MM.1S (cell line): ENCODE measurements at regions not wholly inside any gene's neighbourhood (a gene's known extent, or its start where the extent isn't known, plus 50 kb on each side); places are given as distances from the start of the nearest gene placed in this dataset.

Experiments used
- DNase-seq: peaks from one replicate; pipeline ENCODE4 v3.0.0-alpha.2; 2015
- H2AFZ ChIP-seq: fragments of 300-600 bp; sonication (generic); 2 replicates; pipeline ENCODE4 v1.6.0; 2016; ENCODE audit warnings: antibody characterized with exemption, low read length
- H3F3A ChIP-seq: fragments of 300-600 bp; sonication (generic); 2 replicates; pipeline ENCODE4 v1.6.1; 2016; ENCODE audit warnings: mild to moderate bottlenecking, antibody characterized with exemption, low read length, moderate library complexity, mixed read lengths; ENCODE audit not compliant: insufficient read depth
- H3K27ac ChIP-seq: fragments of 300-600 bp; sonication (generic); 2 replicates; pipeline ENCODE4 v1.5.1; 2016; ENCODE audit warnings: mild to moderate bottlenecking, low read length
- H3K27me3 ChIP-seq: fragments of 300-600 bp; sonication (generic); replicated peaks from 2 replicates; pipeline ENCODE4 v1.6.0; 2016; ENCODE audit warnings: low read length; ENCODE audit not compliant: insufficient read depth
- H3K36me3 ChIP-seq: fragments of 300-600 bp; sonication (generic); replicated peaks from 2 replicates; pipeline ENCODE4 v1.6.1; 2016; ENCODE audit warnings: mild to moderate bottlenecking, low read length, mixed read lengths; ENCODE audit not compliant: insufficient read depth
- H3K4me1 ChIP-seq: fragments of 300-600 bp; sonication (generic); 2 replicates; pipeline ENCODE4 v1.6.1; 2016; ENCODE audit warnings: low read length, mixed read lengths
- H3K4me2 ChIP-seq: fragments of 300-600 bp; sonication (generic); 2 replicates; pipeline ENCODE4 v1.6.0; 2016; ENCODE audit warnings: low read depth, low read length
- H3K4me3 ChIP-seq: fragments of 300-600 bp; sonication (generic); 2 replicates; pipeline ENCODE4 v1.5.1; 2016; ENCODE audit warnings: low read length, mixed read lengths
- H3K79me2 ChIP-seq: fragments of 300-600 bp; sonication (generic); 2 replicates; pipeline ENCODE4 v1.6.1; 2016; ENCODE audit warnings: mixed run types, low read length, mixed read lengths
- H3K9ac ChIP-seq: fragments of 300-600 bp; sonication (generic); 2 replicates; pipeline ENCODE4 v1.6.1; 2016; ENCODE audit warnings: low read length, mixed read lengths
- H3K9me2 ChIP-seq: fragments of 300-600 bp; sonication (generic); replicated peaks from 2 replicates; pipeline ENCODE4 v1.6.1; 2016; ENCODE audit warnings: mild to moderate bottlenecking, low read length, mixed read lengths; ENCODE audit not compliant: insufficient read depth
- H3K9me3 ChIP-seq: fragments of 300-600 bp; sonication (generic); replicated peaks from 2 replicates; pipeline ENCODE4 v1.6.1; 2016; ENCODE audit warnings: mild to moderate bottlenecking, low read length, mixed read lengths; ENCODE audit not compliant: insufficient read depth
- H4K20me1 ChIP-seq: fragments of 300-600 bp; sonication (generic); 2 replicates; pipeline ENCODE4 v1.6.1; 2016; ENCODE audit warnings: mild to moderate bottlenecking, low read length, moderate library complexity, mixed read lengths; ENCODE audit not compliant: insufficient read depth
- EZH2 ChIP-seq: fragments of 300-600 bp; sonication (generic); optimal IDR thresholded peaks from 2 replicates; pipeline ENCODE3; 2017; ENCODE audit warnings: low read depth, mild to moderate bottlenecking, antibody characterized with exemption, low read length, mixed read lengths
- EZH2phosphoT487 ChIP-seq: fragments of 300-600 bp; sonication (generic); IDR thresholded peaks from 2 replicates; pipeline ENCODE4 v1.6.1; 2018; ENCODE audit warnings: antibody characterized with exemption, low read length
- TF ChIP-seq, protein P1 (sequence below): fragments of 300-600 bp; sonication (generic); IDR thresholded peaks from 2 replicates; pipeline ENCODE4 v1.5.1; 2016; ENCODE audit warnings: antibody characterized with exemption, low read length, mixed read lengths

DNA sequence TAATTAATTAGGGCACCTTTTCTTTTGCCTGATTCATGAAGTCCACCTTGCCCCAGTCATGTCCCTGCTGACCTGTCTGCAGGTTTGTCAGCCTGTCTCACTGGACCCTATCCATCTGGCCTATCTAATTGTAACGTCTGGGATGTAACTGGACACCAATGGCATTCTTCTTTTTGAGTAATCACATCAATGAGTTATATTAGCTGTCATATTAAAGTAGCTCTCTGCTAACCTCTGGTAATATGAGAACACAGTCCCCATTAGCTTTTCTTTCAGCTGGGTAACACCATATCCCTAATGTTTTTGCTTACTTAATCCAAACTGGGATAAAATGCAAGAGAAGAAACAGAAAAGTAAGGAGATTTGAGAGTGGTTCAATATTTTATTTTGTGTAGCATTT lies 166.2 kb upstream of the VEPH1 start:
- no peaks in the 10 kb centered on the region for H3K27me3 ChIP-seq
- no peak for TF ChIP-seq EZH2phosphoT487
- no peaks in the 10 kb centered on the region for H3K79me2 ChIP-seq
- no peaks in the 10 kb centered on the region for H3K36me3 ChIP-seq
- H3K4me2 ChIP-seq = no peak overlapping the region
- no peak overlapping the region for H3K27ac ChIP-seq
- DNase-seq = no peak
- H3K4me3 ChIP-seq = no peak overlapping the region
- no peaks in the 10 kb centered on the region for H3F3A ChIP-seq
- H2AFZ ChIP-seq = no peak overlapping the region
- H3K4me1 ChIP-seq = no peaks in the 10 kb centered on the region
- no peaks in the 10 kb centered on the region for H4K20me1 ChIP-seq
- H3K9ac ChIP-seq = no peak overlapping the region
- H3K9me2 ChIP-seq = no peaks in the 10 kb centered on the region
- no peaks in the 10 kb centered on the region for H3K9me3 ChIP-seq

DNA sequence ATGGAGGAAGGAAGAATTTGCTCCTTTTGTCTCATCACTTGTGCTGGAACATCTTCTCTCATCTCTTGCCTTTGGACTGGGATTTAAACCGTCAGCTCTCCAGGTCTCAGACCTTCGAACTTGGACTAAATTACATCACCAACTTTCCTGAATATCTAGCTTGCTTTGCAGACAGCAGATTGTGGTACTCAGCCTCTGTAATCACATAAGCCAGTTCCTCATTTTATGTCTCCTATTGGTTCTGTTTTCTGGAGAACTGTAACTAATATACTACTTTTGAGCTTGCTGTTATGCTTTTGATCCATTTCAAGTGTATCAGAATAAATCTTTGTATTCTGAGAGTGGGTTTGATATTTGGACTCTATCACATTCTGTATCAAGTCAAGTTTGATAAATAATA lies 164.3 kb upstream of the VEPH1 start:
- no peak overlapping the region for H3K27ac ChIP-seq
- H3K9me2 ChIP-seq = no peaks in the 10 kb centered on the region
- H3K9me3 ChIP-seq = no peaks in the 10 kb centered on the region
- no peaks in the 10 kb centered on the region for H3K36me3 ChIP-seq
- no peak overlapping the region for H3K4me3 ChIP-seq
- no peak overlapping the region for H3K4me2 ChIP-seq
- DNase-seq = no peak
- no peaks in the 10 kb centered on the region for H3F3A ChIP-seq
- H3K4me1 ChIP-seq = no peaks in the 10 kb centered on the region
- H4K20me1 ChIP-seq = no peaks in the 10 kb centered on the region
- no peaks in the 10 kb centered on the region for H3K27me3 ChIP-seq
- no peak overlapping the region for H2AFZ ChIP-seq
- TF ChIP-seq, protein P1, sequence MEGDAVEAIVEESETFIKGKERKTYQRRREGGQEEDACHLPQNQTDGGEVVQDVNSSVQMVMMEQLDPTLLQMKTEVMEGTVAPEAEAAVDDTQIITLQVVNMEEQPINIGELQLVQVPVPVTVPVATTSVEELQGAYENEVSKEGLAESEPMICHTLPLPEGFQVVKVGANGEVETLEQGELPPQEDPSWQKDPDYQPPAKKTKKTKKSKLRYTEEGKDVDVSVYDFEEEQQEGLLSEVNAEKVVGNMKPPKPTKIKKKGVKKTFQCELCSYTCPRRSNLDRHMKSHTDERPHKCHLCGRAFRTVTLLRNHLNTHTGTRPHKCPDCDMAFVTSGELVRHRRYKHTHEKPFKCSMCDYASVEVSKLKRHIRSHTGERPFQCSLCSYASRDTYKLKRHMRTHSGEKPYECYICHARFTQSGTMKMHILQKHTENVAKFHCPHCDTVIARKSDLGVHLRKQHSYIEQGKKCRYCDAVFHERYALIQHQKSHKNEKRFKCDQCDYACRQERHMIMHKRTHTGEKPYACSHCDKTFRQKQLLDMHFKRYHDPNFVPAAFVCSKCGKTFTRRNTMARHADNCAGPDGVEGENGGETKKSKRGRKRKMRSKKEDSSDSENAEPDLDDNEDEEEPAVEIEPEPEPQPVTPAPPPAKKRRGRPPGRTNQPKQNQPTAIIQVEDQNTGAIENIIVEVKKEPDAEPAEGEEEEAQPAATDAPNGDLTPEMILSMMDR = no peak
- TF ChIP-seq EZH2phosphoT487 = no peak
- TF ChIP-seq EZH2 = no peak
- H3K9ac ChIP-seq = no peak overlapping the region
- H3K79me2 ChIP-seq = no peaks in the 10 kb centered on the region

DNA sequence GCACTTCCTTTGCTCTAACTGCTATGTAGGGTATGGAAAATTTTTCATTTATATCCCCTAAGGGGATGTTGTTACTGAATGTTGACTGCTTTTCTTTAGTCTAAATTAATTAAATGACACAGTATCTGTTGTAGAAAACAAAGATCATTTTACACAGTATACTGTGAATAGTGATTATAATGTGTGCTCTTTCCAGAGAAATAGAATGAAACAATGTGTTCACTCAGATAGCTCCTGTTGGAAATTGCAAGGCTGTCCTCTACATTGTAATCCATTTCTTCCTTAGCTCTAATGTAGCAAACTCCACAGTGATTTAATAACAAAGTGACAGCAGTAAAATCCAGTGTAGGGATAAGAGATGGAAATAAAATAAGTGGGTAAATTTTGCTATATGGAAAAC lies 159.0 kb upstream of the VEPH1 start:
- H3K79me2 ChIP-seq = no peaks in the 10 kb centered on the region
- no peaks in the 10 kb centered on the region for H3K4me1 ChIP-seq
- no peak overlapping the region for H2AFZ ChIP-seq
- no peak overlapping the region for H3K27ac ChIP-seq
- no peaks in the 10 kb centered on the region for H4K20me1 ChIP-seq
- TF ChIP-seq, protein P1 = no peak
- no peak for TF ChIP-seq EZH2phosphoT487
- no peak for TF ChIP-seq EZH2
- no peaks in the 10 kb centered on the region for H3K9me2 ChIP-seq
- H3F3A ChIP-seq = no peaks in the 10 kb centered on the region
- H3K27me3 ChIP-seq = no peaks in the 10 kb centered on the region
- DNase-seq = no peak
- no peak overlapping the region for H3K9ac ChIP-seq
- H3K36me3 ChIP-seq = no peaks in the 10 kb centered on the region
- no peak overlapping the region for H3K4me3 ChIP-seq
- H3K9me3 ChIP-seq = no peaks in the 10 kb centered on the region
- H3K4me2 ChIP-seq = no peak overlapping the region

DNA sequence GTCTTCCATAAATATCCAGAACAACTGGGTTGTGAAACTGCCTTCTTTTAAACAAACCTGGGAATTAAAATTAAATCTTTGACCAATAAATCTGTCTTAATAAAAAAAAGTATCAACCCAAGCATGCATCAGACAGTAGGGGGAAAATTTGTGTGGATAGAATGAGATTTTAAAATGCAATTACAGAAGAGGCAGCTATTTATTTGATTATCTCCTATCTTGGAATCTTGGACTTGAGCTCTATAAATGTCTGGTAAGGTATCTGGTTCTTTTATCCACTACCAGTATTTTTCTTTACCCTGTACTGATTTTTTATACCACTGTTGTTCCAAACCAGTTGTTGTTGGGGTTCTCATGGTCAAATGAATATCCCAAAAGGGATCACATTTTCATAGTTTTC lies 157.6 kb upstream of the VEPH1 start:
- Histone ChIP-seq H3K9me2 (no peaks in the 10 kb centered on the region), H3K4me1 (no peaks in the 10 kb centered on the region), H3K27me3 (no peaks in the 10 kb centered on the region), H3K27ac (no peak overlapping the region), H3K36me3 (no peaks in the 10 kb centered on the region), H3K9me3 (no peaks in the 10 kb centered on the region), H3K4me3 (no peak overlapping the region), H3K9ac (no peak overlapping the region), H3K79me2 (no peaks in the 10 kb centered on the region), H3F3A (no peaks in the 10 kb centered on the region), H4K20me1 (no peaks in the 10 kb centered on the region), H3K4me2 (no peak overlapping the region), H2AFZ (no peak overlapping the region)
- TF ChIP-seq, protein P1 = no peak
- no peak for TF ChIP-seq EZH2
- no peak for TF ChIP-seq EZH2phosphoT487
- no peak for DNase-seq
